PFSK-1 (cell line): ENCODE measurements at regions not wholly inside any gene's neighbourhood (a gene's known extent, or its start where the extent isn't known, plus 50 kb on each side); places are given as distances from the start of the nearest gene placed in this dataset.

Experiments used
- REST ChIP-seq, 2 experiments: IDR thresholded peaks; 2 replicates each; pipeline versions ENCODE4 v1.6.1 to v1.8.0; 2011 to 2012; ENCODE audit warnings: low read depth in 2 of 2, low read length in 2 of 2, control low read depth in 1 of 2, inconsistent platforms in 1 of 2, mild to moderate bottlenecking in 1 of 2, moderate library complexity in 1 of 2; ENCODE audit not compliant: insufficient read depth in 1 of 2
- TAF1 ChIP-seq: IDR thresholded peaks from 2 replicates; pipeline ENCODE4 v1.6.1; 2012; ENCODE audit warnings: low read length, control low read depth, borderline replicate concordance; ENCODE audit not compliant: insufficient read depth

- TF ChIP-seq REST (IDR thresholded peaks at IDR 0.05; ENCODE audit: insufficient read depth in 1 of 2, low read depth in 2 of 2, low read length in 2 of 2) (no peak), TAF1 (no peak)
Observed at GRCh38 chr18:5030636-5031035, 166.4 kb downstream of the AKAIN1 start.
